Eye (tissue), 1 donor: ENCODE measurements at regions not wholly inside any gene's neighbourhood (a gene's known extent, or its start where the extent isn't known, plus 50 kb on each side); places are given as distances from the start of the nearest gene placed in this dataset.
"Not testable (repeated sequence)": the region's sequence is repeated elsewhere in the genome, so short reads cannot be mapped to it uniquely, and the experiment has no call there.

Experiments
- DNase-seq: peaks from one replicate; pipeline ENCODE4 v3.0.0-alpha.2; 2015

- not testable (repeated sequence) for DNase-seq
Observed at GRCh38 chr3:32042867-32043266, 61.3 kb downstream of the ZNF860 start.

- peak; percentile 56 for DNase-seq
Observed at GRCh38 chr3:32045091-32045915, 61.1 kb upstream of the GPD1L start.

GRCh38 chr3:32046102-32046501, 60.3 kb upstream of the GPD1L start:
- no peak for DNase-seq

- DNase-seq = no peak
Observed at GRCh38 chr3:32048487-32049182, 57.8 kb upstream of the GPD1L start.

- no peak for DNase-seq
Observed at GRCh38 chr3:32049916-32050315, 56.5 kb upstream of the GPD1L start.

GRCh38 chr3:32052230-32052629, 54.2 kb upstream of the GPD1L start:
- DNase-seq = not testable (repeated sequence)

GRCh38 chr3:32052851-32053250, 53.6 kb upstream of the GPD1L start:
- not testable (repeated sequence) for DNase-seq

GRCh38 chr3:32056559-32057290, 49.7 kb upstream of the GPD1L start:
- DNase-seq = no peak
